ENCODE measurements at regions not wholly inside any gene's neighbourhood (a gene's known extent, or its start where the extent isn't known, plus 50 kb on each side); places are given as distances from the start of the nearest gene placed in this dataset.

DNA sequence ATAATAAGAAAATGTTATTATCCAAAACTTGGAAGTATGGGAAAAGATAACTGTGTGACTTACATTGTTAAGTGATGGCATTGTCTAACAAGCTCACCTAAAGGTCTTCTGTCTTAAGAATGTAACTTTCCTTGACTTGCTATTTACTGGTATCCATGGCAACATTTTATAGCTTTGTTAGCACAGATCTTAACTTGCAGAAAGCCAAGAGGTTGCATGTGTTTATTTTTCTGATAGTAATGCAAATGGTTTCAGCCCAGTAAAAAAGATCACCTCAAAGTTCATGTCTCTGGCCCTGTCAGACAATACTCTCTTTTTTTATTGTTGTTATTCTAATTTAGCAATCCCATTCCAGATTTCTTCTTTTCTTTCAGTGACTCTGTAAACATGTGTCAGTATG, 425.3 kb downstream of the SPRY1 start:
- no peak for DNase-seq

GRCh38 chr4:123822353-123822752, 425.8 kb downstream of the SPRY1 start:
- DNase-seq, result no peak

GRCh38 chr4:123823244-123823643, 426.6 kb downstream of the SPRY1 start:
- DNase-seq, result no peak

DNA sequence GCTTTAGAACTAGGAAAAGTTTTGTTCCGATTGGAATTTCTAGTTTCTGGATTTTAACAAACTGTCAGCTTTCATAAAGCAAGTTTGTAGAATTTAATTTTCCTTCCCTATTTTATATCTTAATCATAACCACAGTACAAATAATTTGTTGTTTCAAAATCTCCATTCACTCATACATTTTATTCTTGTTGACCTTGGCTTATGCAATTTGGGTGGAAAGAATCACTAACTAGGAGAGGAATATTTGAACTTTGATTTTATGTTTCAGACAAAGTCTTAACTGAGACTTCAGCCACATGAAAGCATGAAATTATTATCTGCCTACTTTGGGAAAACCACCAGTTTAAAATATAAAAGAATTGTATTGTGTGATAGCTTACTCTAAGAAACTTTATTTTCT, 427.9 kb downstream of the SPRY1 start:
- DNase-seq, result no peak

DNA sequence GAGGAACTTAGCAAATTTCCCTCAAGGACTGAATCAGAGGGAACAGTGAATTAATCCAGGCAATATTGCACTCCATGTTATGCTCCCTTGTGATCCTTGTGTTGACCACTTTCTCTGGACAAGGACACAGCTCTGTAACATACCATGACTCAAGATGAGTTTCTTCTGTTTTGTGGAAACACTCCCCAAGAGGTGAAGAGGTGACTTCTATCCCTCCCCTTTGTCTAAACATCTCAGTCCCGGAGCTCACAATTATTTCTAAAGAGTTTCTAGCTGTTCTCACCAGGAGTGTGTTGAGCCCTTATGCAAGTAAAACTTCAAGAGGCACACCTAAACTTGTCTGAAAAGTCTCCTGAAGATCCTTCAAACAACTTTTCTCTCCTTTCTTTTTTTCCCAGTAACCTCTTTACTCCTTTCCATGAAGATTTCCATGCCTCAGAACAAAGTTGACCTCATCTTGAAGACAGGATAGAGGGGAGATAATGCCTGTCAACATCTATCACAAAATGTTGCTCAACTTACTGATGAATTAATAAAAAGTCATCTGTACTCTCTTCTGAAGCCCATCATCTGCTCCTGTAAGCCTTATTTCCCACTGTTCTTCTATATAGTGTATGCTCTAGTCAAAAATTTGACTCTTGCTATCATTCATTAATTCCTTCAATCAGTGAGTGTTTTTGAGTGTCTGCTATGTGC, 429.1 kb downstream of the SPRY1 start:
- DNase-seq, result no peak

DNA sequence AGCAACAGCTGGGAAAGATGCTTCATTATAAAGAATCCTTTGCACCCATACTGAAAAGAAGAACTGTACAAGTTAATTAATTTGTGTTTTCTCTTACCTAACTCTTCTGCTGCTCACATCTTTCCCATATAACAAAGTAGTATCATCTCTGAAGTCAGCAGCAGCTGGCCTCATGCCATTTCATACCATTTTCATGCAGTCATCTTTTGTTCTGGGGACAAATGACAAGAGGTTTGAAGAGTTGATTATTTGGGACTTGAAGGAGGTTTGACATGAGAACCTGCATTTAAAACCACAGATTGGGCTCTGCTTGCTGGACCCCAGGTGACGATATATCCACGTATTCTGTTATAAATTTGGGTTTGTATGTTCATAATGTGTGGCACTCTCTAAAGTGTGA, 430.3 kb downstream of the SPRY1 start:
- DNase-seq, result no peak

- no peak for DNase-seq
Measured at GRCh38 chr4:123827511-123827910, 430.9 kb downstream of the SPRY1 start.

- no peak for DNase-seq
Measured at GRCh38 chr4:123830930-123831329, 434.3 kb downstream of the SPRY1 start.

- DNase-seq, result no peak
Measured at GRCh38 chr4:123832173-123833026, 435.8 kb downstream of the SPRY1 start.

GRCh38 chr4:123833171-123833643, 436.6 kb downstream of the SPRY1 start:
- DNase-seq, result no peak

GRCh38 chr4:123835831-123836590, 439.4 kb downstream of the SPRY1 start:
- DNase-seq, result no peak

GRCh38 chr4:123836851-123837595, 440.4 kb downstream of the SPRY1 start:
- no peak for DNase-seq

- DNase-seq, result no peak
Measured at GRCh38 chr4:123838474-123838873, 441.9 kb downstream of the SPRY1 start.

DNA sequence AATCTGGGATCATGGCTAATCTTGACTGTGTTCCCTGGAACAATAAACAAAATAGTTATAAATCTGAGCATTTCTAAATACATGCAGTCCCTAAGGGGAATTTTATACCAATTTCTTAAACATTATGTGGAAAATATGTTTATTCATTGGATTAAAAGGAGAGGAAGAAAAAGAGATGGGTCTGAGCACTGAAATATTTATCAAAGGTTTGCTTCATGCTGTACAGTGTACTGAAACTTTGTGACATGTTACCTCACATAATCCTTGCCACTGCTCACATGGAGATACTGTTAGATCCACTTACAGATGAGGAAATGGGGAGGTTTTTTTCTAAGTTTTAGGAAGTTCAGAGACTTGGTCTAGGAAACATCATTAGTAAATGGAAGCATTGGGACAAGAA, 443.6 kb downstream of the SPRY1 start:
- DNase-seq, result no peak

DNA sequence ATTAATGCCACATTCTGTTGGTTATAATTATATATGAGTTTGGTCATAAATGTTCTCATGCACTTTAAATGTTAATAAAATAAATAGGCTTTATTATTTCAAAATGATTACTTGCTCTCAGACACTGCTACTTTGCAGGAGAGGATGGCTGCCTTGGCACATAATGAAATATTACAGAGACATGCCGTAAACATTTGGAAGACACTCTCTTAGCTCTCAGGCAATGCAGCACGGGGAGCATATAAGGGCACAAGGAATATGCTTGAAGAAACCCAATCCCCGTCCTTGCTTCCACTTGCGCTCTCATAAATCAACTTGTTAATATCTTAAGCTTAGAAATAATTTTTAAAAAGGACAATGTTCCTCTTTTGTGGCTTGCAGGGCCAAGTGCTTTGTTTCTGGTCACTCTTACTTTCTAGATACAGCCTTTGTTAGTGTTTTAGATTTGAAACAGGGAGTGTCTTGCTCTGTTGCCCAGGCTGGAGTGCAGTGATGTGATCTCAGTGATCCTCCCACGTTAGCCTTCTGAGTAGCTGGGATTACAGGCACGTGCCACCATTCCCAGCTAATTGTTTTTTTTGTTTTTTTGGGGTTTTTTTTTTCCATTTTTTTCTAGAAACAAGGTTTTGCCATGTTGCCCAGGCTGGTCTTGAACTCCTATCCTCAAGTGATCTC, 445.0 kb downstream of the SPRY1 start:
- DNase-seq, result no peak

DNA sequence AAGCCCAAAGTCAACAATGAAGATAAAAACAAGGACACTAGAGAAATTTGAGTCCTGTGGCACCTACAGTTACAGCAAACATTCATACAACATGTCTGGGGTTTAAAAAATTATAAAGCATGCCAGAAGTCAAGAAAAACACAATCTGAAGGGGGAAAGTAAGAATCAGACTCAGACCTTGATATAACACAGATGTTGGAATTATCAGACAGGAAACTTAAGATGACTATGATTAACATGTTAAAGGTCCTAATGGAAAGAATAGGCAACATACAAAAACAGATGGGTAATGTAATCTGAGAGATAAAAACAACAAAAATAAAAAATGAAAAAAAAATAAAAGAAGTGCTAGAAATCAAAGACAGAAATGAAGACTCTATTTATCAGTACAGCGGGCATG, 446.5 kb downstream of the SPRY1 start:
- no peak for DNase-seq

DNA sequence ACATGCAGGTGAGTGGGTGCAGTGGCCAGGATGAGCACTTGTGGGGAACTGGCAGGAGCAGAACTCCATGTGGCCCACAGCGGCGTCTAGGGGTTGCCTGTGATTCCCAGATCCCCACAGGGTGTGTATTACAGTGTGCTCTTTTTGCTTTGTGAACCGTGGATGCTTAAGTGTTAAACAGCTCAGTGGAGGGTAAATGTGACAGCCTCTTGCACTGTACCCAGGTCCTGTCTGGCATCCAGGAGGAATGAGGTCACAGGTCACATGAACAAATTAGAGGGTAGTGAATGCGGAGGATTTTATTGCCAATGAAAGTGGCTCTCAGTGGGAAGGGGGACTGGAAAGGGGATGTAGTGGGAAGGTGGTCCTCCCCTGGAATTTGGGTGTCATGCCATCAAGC, 447.8 kb downstream of the SPRY1 start:
- no peak for DNase-seq

DNA sequence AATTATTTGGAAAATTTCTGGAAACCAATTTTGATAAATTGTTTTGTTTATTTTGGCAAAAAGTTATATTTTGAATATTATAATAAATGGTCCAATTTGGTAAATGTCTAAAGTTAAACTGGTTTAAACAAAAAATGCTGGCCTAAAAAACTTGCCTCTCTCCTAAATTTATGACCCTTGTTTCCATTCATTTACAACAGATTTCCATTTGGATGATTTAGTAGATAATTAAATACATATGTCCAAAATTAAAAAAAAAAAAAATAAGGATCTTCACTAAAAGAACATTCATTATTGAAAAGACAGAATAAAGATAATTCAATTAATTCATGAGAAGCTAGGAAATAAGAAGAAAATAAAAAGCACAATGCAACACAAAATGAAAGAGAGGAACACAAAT, 449.5 kb downstream of the SPRY1 start:
- DNase-seq, result no peak

GRCh38 chr4:123846561-123846960, 450.0 kb downstream of the SPRY1 start:
- DNase-seq, result no peak

DNA sequence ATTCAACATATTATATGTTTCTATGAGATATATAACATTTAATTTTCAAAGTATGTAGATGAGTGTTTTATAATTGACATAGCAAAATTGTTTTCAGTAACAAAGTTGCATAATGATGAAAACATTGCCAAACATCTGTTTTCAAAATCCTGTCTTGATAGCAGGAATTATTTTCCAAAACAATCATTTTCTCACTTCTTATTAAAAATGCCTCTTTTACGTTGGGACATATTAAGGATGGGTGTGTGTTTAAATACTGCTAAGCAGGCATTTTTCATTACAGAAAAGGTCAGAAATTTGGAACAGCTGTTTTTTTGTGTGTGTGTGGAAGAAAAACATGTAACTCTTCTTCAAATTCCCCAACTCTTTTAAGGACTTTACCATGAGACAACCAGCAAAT, 452.0 kb downstream of the SPRY1 start:
- DNase-seq, result no peak

- no peak for DNase-seq
Measured at GRCh38 chr4:123849495-123849894, 452.9 kb downstream of the SPRY1 start.

DNA sequence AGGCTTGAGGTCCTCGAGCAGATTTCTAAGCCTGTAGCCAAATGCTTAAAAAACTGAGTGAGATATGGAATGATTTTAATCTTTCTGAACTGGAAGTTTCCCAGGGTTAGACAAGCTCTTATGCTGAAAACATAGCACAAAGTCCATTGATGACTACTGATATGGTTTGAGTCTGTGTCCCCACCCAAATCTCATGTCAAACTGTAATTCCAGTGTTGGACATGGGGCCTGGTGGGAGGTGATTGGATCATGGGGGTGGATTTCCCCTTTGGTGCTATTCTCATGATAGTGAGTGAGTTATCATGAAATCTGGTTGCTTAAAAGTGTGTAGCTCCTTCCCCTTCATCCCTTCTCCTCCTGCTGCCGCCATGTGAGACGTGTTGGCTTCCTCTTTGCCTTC, 454.9 kb downstream of the SPRY1 start:
- no peak for DNase-seq

Measured in NCI-H774 (cell line).